PC-3 (cell line): ENCODE measurements at regions not wholly inside any gene's neighbourhood (a gene's known extent, or its start where the extent isn't known, plus 50 kb on each side); places are given as distances from the start of the nearest gene placed in this dataset.

Experiments
- CTCF ChIP-seq: fragments of 300-600 bp; sonication (generic); conservative IDR thresholded peaks from 2 replicates; pipeline ENCODE4 v1.5.1; 2017; ENCODE audit warnings: antibody characterized with exemption, low read depth, mild to moderate bottlenecking, low read length
- EZH2phosphoT487 ChIP-seq: fragments of 300-600 bp; sonication (generic); IDR thresholded peaks from 2 replicates; pipeline ENCODE4 v1.6.1; 2018; ENCODE audit warnings: mild to moderate bottlenecking, antibody characterized with exemption, low read length, borderline replicate concordance

- no peak for TF ChIP-seq EZH2phosphoT487
- TF ChIP-seq CTCF: no peak
These were observed 106.4 kb downstream of the AQP9 start for GRCh38 chr15:58244536-58244935.
